GM19099 (cell line): ENCODE measurements at regions not wholly inside any gene's neighbourhood (a gene's known extent, or its start where the extent isn't known, plus 50 kb on each side); places are given as distances from the start of the nearest gene placed in this dataset.

ENCODE experiments used
- POLR2A ChIP-seq: IDR thresholded peaks from 3 replicates; pipeline ENCODE4 v1.6.1; 2011; ENCODE audit warnings: low read depth; ENCODE audit not compliant: insufficient read length; ENCODE audit errors: extremely low read depth

GRCh38 chr5:82526540-82526939 is 248.4 kb upstream of the RPS23 start:
- TF ChIP-seq POLR2A: no peak

GRCh38 chr5:82525626-82526025 is 247.5 kb upstream of the RPS23 start:
- TF ChIP-seq POLR2A: no peak

- no peak for TF ChIP-seq POLR2A
Observed at GRCh38 chr5:82523633-82524032, 245.5 kb upstream of the RPS23 start.

- no peak for TF ChIP-seq POLR2A
Observed at GRCh38 chr5:82522897-82523296, 244.7 kb upstream of the RPS23 start.

GRCh38 chr5:82521431-82522051 is 243.4 kb upstream of the RPS23 start:
- no peak for TF ChIP-seq POLR2A

GRCh38 chr5:82519558-82519957 is 241.4 kb upstream of the RPS23 start:
- no peak for TF ChIP-seq POLR2A

- TF ChIP-seq POLR2A: no peak
Observed at GRCh38 chr5:82517544-82518075, 239.5 kb upstream of the RPS23 start.

- no peak for TF ChIP-seq POLR2A
Observed at GRCh38 chr5:82513738-82514137, 235.6 kb upstream of the RPS23 start.

- TF ChIP-seq POLR2A: no peak
Observed at GRCh38 chr5:82512025-82512424, 233.9 kb upstream of the RPS23 start.

- TF ChIP-seq POLR2A: no peak
Observed at GRCh38 chr5:82511134-82511533, 233.0 kb upstream of the RPS23 start.

GRCh38 chr5:82509762-82510161 is 231.6 kb upstream of the RPS23 start:
- TF ChIP-seq POLR2A: no peak

GRCh38 chr5:82499725-82500244 is 221.6 kb upstream of the RPS23 start:
- no peak for TF ChIP-seq POLR2A

- no peak for TF ChIP-seq POLR2A
Observed at GRCh38 chr5:82497242-82497641, 219.1 kb upstream of the RPS23 start.

- TF ChIP-seq POLR2A: no peak
Observed at GRCh38 chr5:82494942-82495341, 216.8 kb upstream of the RPS23 start.

- no peak for TF ChIP-seq POLR2A
Observed at GRCh38 chr5:82493221-82493620, 215.1 kb upstream of the RPS23 start.

- no peak for TF ChIP-seq POLR2A
Observed at GRCh38 chr5:82491397-82491796, 213.2 kb upstream of the RPS23 start.

- TF ChIP-seq POLR2A: no peak
Observed at GRCh38 chr5:82489683-82490082, 211.5 kb upstream of the RPS23 start.

GRCh38 chr5:82487131-82487530 is 209.0 kb upstream of the RPS23 start:
- no peak for TF ChIP-seq POLR2A

- TF ChIP-seq POLR2A: no peak
Observed at GRCh38 chr5:82480331-82480730, 202.2 kb upstream of the RPS23 start.
